ENCODE measurements at regions not wholly inside any gene's neighbourhood (a gene's known extent, or its start where the extent isn't known, plus 50 kb on each side); places are given as distances from the start of the nearest gene placed in this dataset.

- H3K4me3 ChIP-seq = no peak overlapping the region
- 0 out of 2 replicates have a peak, but pooled peaks cover 3% of the 10 kb centered on the region for H3K9me2 ChIP-seq (ENCODE audit: insufficient read depth)
- H3K27ac ChIP-seq (ENCODE audit: low read depth) = no peak overlapping the region
- Mint-ChIP-seq H3K9me3 (no peaks in the 10 kb centered on the region), H3K27me3 (ENCODE audit: insufficient read depth, low read depth, poor library complexity) (peaks cover 4% of the 10 kb centered on the region), H3K4me3 (no peak overlapping the region), H3K4me1 (no peaks in the 10 kb centered on the region), H3K27ac (no peak overlapping the region), H3K36me3 (ENCODE audit: low read depth) (no peaks in the 10 kb centered on the region)
- no peak for TF ChIP-seq NANOG (IDR thresholded peaks at IDR 0.05; ENCODE audit: borderline replicate concordance)
- TF ChIP-seq EZH2 (IDR thresholded peaks at IDR 0.05; ENCODE audit: low read depth, unreplicated experiment) = no peak
- DNase-seq (ENCODE audit: low spot score) = no peak
- H3K79me2 ChIP-seq (replicated peaks; ENCODE audit: insufficient read depth) = no peaks in the 10 kb centered on the region
- no peaks in the 10 kb centered on the region for H3K36me3 ChIP-seq (ENCODE audit: insufficient read depth)
- no peaks in the 10 kb centered on the region for H4K20me1 ChIP-seq (replicated peaks; ENCODE audit: insufficient read depth)
- H3K27me3 ChIP-seq (ENCODE audit: insufficient read depth) = no peaks in the 10 kb centered on the region
- no peak overlapping the region for H3K4me2 ChIP-seq
- H3F3A ChIP-seq (replicated peaks; ENCODE audit: low read depth) = no peaks in the 10 kb centered on the region
- no peaks in the 10 kb centered on the region for H3K4me1 ChIP-seq (ENCODE audit: insufficient read depth)
- H2AFZ ChIP-seq = no peak overlapping the region
- no peak for ATAC-seq
Measured at GRCh38 chr7:46322937-46323336, 401.9 kb upstream of the IGFBP3 start.

- Histone ChIP-seq H3K4me1 (ENCODE audit: insufficient read depth) (no peaks in the 10 kb centered on the region), H3K27ac (ENCODE audit: low read depth) (no peak overlapping the region), H3K9me2 (ENCODE audit: insufficient read depth) (0 out of 2 replicates have a peak, but pooled peaks cover 3% of the 10 kb centered on the region), H3K4me3 (no peak overlapping the region), H3K79me2 (replicated peaks; ENCODE audit: insufficient read depth) (no peaks in the 10 kb centered on the region), H2AFZ (no peak overlapping the region), H3K27me3 (ENCODE audit: insufficient read depth) (no peaks in the 10 kb centered on the region), H4K20me1 (replicated peaks; ENCODE audit: insufficient read depth) (no peaks in the 10 kb centered on the region), H3F3A (replicated peaks; ENCODE audit: low read depth) (no peaks in the 10 kb centered on the region), H3K4me2 (no peak overlapping the region), H3K36me3 (ENCODE audit: insufficient read depth) (no peaks in the 10 kb centered on the region)
- DNase-seq (ENCODE audit: low spot score) (no peak), ATAC-seq (no peak)
- Mint-ChIP-seq H3K27ac (no peak overlapping the region), H3K9me3 (no peaks in the 10 kb centered on the region), H3K27me3 (ENCODE audit: insufficient read depth, low read depth, poor library complexity) (peaks cover 4% of the 10 kb centered on the region), H3K36me3 (ENCODE audit: low read depth) (no peaks in the 10 kb centered on the region), H3K4me3 (no peak overlapping the region), H3K4me1 (no peaks in the 10 kb centered on the region)
- TF ChIP-seq, protein P1, sequence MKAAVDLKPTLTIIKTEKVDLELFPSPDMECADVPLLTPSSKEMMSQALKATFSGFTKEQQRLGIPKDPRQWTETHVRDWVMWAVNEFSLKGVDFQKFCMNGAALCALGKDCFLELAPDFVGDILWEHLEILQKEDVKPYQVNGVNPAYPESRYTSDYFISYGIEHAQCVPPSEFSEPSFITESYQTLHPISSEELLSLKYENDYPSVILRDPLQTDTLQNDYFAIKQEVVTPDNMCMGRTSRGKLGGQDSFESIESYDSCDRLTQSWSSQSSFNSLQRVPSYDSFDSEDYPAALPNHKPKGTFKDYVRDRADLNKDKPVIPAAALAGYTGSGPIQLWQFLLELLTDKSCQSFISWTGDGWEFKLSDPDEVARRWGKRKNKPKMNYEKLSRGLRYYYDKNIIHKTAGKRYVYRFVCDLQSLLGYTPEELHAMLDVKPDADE (IDR thresholded peaks at IDR 0.05) = no peak
- TF ChIP-seq STAT1 (IDR thresholded peaks at IDR 0.05; ENCODE audit: unreplicated experiment) (no peak), EZH2phosphoT487 (IDR thresholded peaks at IDR 0.05; ENCODE audit: unreplicated experiment) (no peak)
- TF ChIP-seq, protein P2, sequence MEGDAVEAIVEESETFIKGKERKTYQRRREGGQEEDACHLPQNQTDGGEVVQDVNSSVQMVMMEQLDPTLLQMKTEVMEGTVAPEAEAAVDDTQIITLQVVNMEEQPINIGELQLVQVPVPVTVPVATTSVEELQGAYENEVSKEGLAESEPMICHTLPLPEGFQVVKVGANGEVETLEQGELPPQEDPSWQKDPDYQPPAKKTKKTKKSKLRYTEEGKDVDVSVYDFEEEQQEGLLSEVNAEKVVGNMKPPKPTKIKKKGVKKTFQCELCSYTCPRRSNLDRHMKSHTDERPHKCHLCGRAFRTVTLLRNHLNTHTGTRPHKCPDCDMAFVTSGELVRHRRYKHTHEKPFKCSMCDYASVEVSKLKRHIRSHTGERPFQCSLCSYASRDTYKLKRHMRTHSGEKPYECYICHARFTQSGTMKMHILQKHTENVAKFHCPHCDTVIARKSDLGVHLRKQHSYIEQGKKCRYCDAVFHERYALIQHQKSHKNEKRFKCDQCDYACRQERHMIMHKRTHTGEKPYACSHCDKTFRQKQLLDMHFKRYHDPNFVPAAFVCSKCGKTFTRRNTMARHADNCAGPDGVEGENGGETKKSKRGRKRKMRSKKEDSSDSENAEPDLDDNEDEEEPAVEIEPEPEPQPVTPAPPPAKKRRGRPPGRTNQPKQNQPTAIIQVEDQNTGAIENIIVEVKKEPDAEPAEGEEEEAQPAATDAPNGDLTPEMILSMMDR (conservative IDR thresholded peaks at IDR 0.05; ENCODE audit: low read depth in 2 of 2) = no peak
Measured at GRCh38 chr7:46321556-46322205, 400.6 kb upstream of the IGFBP3 start.

DNA sequence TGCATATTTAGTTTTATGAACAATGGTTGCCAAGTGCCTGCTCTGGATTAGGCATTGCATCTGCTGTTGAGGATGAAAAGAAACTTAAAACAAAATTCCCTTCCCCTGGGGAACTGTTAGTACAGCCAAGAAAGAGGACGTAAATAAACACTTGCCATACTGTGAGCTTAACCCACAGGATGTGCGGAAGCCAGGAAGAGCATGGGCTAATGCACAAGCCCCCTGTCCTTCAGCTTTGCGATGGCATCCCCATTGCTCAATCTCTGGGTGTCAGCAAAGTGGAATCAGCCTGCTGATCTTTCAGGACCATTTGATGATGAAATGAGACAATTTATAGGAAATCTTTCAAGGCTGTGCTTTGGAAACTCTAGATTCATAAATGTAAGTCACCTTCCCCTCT is 399.9 kb upstream of the IGFBP3 start:
- Histone ChIP-seq H3K4me3 (no peak overlapping the region), H3K27ac (ENCODE audit: low read depth) (no peak overlapping the region), H3K4me1 (ENCODE audit: insufficient read depth) (no peaks in the 10 kb centered on the region), H2AFZ (0 out of 2 replicates have a peak overlapping the region, but pooled peaks have one; percentile 32), H4K20me1 (replicated peaks; ENCODE audit: insufficient read depth) (no peaks in the 10 kb centered on the region), H3K9me2 (ENCODE audit: insufficient read depth) (0 out of 2 replicates have a peak, but pooled peaks cover 3% of the 10 kb centered on the region), H3F3A (replicated peaks; ENCODE audit: low read depth) (no peaks in the 10 kb centered on the region), H3K36me3 (ENCODE audit: insufficient read depth) (no peaks in the 10 kb centered on the region), H3K4me2 (no peak overlapping the region), H3K79me2 (replicated peaks; ENCODE audit: insufficient read depth) (no peaks in the 10 kb centered on the region), H3K27me3 (ENCODE audit: insufficient read depth) (no peaks in the 10 kb centered on the region)
- Mint-ChIP-seq H3K9me3 (no peaks in the 10 kb centered on the region), H3K27me3 (ENCODE audit: insufficient read depth, low read depth, poor library complexity) (peaks cover 4% of the 10 kb centered on the region), H3K36me3 (ENCODE audit: low read depth) (no peaks in the 10 kb centered on the region), H3K4me3 (no peak overlapping the region), H3K4me1 (no peaks in the 10 kb centered on the region), H3K27ac (no peak overlapping the region)
- no peak for TF ChIP-seq ZNF114 (CRISPR knock-in tag; IDR thresholded peaks at IDR 0.05)
- TF ChIP-seq POLR2AphosphoS5 (IDR thresholded peaks at IDR 0.05; ENCODE audit: low read depth) = no peak
- ATAC-seq (no peak), DNase-seq (ENCODE audit: low spot score) (no peak)
